ENCODE measurements at regions not wholly inside any gene's neighbourhood (a gene's known extent, or its start where the extent isn't known, plus 50 kb on each side); places are given as distances from the start of the nearest gene placed in this dataset.

DNA sequence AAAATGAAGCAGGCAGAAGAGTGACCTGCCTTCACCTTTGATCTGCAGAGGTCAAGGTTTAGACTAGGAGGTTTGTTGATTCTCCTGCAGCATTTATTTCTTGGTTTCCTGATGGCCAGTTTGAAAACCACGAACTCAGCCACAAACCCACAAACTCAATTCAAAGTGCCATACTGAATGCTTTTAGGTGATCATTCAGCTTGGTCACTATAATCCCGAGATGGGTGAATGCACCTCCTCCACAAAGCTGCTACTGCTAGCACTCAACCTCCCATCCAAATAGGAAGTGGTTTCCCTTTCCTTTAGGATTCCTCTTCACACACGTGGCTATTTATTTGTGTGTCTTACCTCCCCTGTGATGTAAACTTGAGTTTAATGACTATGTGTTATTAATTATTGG lies 225.2 kb downstream of the MID1 start:
- ChIA-PET POLR2A (ENCODE audit: low non-redundant PET) (no interaction called here), CTCF (no interaction called here)
- TF ChIP-seq EZH2 (IDR thresholded peaks at IDR 0.05; ENCODE audit: borderline replicate concordance, low read depth, low read length, poor library complexity, severe bottlenecking) (no peak), CTCF (conservative IDR thresholded peaks at IDR 0.05; ENCODE audit: low read depth, low read length) (no peak)
- Histone ChIP-seq H3K4me3 (ENCODE audit: low read depth, low read length, poor library complexity, severe bottlenecking) (no peak overlapping the region), H3K27ac (ENCODE audit: low read depth, low read length, poor library complexity, severe bottlenecking) (no peak overlapping the region), H3K4me1 (ENCODE audit: insufficient read depth, low read length, poor library complexity, severe bottlenecking) (no peaks in the 10 kb centered on the region), H3K36me3 (ENCODE audit: insufficient read depth, low read length, poor library complexity, severe bottlenecking) (no peaks in the 10 kb centered on the region), H3K9me3 (ENCODE audit: low read depth, low read length, poor library complexity, severe bottlenecking) (no peaks in the 10 kb centered on the region), H3K27me3 (replicated peaks; ENCODE audit: insufficient read depth, low read depth, low read length, poor library complexity) (no peaks in the 10 kb centered on the region)
- DNase-seq (ENCODE audit: low spot score), result no peak
- intact Hi-C loops (cut with micrococcal nuclease; ENCODE audit: unreplicated experiment), result no loop called here
- no TSS peak for BruUV-seq (replicated peaks)
